HFF-Myc (cell line): ENCODE measurements at regions not wholly inside any gene's neighbourhood (a gene's known extent, or its start where the extent isn't known, plus 50 kb on each side); places are given as distances from the start of the nearest gene placed in this dataset.
"Not testable (repeated sequence)": the region's sequence is repeated elsewhere in the genome, so short reads cannot be mapped to it uniquely, and the experiment has no call there.

Experiments used
- DNase-seq: peaks from one replicate; pipeline ENCODE4 v3.0.0-alpha.2; 2011; ENCODE audit warnings: low read depth; ENCODE audit errors: extremely low read depth
- H3K4me3 ChIP-seq: replicated peaks from 2 replicates; pipeline ENCODE4 v1.5.1; 2011; ENCODE audit warnings: low read depth, mild to moderate bottlenecking, control low read depth, low read length
- CTCF ChIP-seq: IDR thresholded peaks from 2 replicates; pipeline ENCODE4 v1.5.1; 2012; ENCODE audit warnings: mild to moderate bottlenecking, low read depth, low read length, control low read depth; ENCODE audit errors: missing control alignments

DNA sequence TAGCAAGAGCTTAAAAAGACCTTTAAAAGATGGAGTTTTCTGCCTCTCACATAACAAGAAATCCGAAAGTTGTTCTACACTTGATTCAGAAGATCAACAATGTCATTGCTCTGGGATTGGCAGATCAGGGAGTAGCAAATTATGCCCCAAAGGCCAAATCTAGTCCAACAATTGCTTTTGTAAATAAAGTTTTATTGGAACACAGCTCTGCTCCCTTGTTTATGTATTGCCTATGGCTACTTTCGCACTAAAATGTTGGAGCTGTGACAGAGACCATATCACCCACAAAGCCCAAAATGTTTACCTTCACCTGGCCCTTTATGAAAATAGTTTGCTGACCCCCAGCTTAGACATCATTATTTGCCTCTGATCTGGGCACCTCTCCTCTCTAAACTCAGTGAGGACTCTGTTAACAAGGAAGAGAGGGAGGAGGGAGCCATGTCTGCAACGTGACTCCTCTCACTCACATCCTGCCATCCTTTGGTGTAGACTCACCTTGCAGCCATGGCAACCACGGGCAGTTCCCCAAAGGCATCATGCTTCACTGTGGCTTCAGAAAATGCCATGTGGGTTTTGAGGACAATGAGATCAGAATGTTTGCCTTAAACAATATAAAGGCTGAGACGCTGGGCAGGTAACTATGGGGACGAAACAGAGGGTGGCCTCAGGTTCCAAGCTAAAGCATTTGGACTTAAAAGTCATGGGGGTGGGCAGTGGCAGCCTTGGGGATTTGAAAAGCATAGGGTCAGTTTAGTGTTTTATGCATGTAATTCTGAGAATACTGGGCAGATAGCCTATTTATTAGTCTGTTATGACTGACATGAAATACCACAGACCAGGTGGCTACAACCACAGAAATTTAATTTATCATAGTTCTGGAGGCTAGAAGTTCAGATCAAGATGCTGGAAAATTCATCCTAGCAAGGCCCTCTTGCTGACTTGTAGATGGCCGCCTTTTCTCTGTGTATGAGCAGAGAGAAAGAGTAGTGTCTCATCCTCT, 149.7 kb upstream of the TNFAIP3 start:
- DNase-seq = no peak
- H3K4me3 ChIP-seq = no peak overlapping the region
- no peak for TF ChIP-seq CTCF

DNA sequence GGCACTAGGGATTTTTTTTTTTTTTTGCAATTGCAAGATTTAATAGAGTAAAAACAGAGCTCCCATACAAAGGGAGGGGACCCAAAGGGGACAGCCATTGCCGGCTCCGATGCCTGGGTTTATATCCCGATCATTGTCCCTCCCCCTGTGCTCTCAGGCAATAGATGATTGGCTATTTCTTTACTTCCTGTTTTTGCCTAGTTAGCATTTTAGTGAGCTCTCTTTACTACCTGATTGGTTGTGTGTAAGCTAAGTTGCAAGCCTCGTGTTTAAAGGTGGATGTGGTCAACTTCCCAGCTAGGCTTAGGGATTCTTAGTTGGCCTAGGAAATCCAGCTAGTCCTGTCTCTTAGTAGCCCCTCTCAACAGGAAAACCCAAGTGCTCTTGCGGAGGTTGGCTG, 148.2 kb upstream of the TNFAIP3 start:
- H3K4me3 ChIP-seq, DNase-seq: not testable (repeated sequence)

GRCh38 chr6:137722749-137723272, 144.2 kb upstream of the TNFAIP3 start:
- no peak for DNase-seq
- H3K4me3 ChIP-seq = no peak overlapping the region
- no peak for TF ChIP-seq CTCF

DNA sequence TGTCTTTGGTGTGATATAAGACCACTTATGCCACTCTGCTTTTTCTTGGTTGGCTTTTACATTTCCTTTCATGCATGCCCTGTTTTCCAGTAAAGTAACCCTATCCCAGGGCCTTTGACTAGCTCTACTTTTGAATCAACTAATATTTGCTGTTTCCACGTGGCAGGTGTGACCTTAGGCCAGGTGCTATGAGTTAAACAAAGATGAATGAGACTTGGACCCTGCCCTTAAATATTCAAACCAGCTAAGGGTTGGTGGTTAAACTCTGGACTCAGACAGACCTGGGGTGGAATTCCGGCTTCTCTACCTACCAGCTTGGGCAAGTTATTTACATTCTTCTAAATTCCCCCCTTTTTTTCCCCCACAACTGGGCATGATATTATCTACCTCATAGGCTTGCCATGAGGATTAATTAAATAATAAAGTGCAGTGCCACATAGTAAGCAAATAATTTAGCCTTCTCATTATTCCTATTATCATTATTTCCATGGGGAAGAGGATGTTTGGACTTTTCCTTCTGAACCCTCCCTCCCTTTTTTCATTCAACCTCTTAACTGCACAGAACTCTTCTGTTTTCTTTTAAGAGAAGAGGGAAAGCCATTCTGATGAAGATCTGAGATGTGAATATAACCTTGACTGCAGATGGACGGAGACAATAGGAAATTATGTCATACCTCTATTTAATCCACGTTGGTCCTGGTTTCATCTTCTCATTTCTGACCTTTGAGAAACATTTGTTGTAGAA, 143.6 kb upstream of the TNFAIP3 start:
- no peak overlapping the region for H3K4me3 ChIP-seq
- DNase-seq = no peak
- TF ChIP-seq CTCF = no peak

- no peak overlapping the region for H3K4me3 ChIP-seq
- TF ChIP-seq CTCF = no peak
- DNase-seq = no peak
Observed at GRCh38 chr6:137724018-137724403, 143.0 kb upstream of the TNFAIP3 start.

- no peak for DNase-seq
- no peak overlapping the region for H3K4me3 ChIP-seq
Observed at GRCh38 chr6:137724495-137725211, 142.4 kb upstream of the TNFAIP3 start.

More at GRCh38 chr6:137724495-137725211, 142.4 kb upstream of the TNFAIP3 start:
- no peak for TF ChIP-seq CTCF
